K562 (cell line): ENCODE measurements at regions not wholly inside any gene's neighbourhood (a gene's known extent, or its start where the extent isn't known, plus 50 kb on each side); places are given as distances from the start of the nearest gene placed in this dataset.
A peak's percentile ranks its signal among the peaks of the same experiment; 100 is the strongest.

Experiments used
- ARID1B ChIP-seq: fragments of 450-650 bp; IDR thresholded peaks from 2 replicates; pipeline ENCODE4 v1.6.1; 2016; ENCODE audit warnings: antibody characterized with exemption, mild to moderate bottlenecking, inconsistent platforms
- ATF2 ChIP-seq: sonication (generic); formaldehyde crosslinking; IDR thresholded peaks from 2 replicates; pipeline ENCODE4 v1.8.1; 2022; ENCODE audit warnings: missing genetic modification reagents
- ATF4 ChIP-seq: fragments of 450-650 bp; formaldehyde crosslinking; IDR thresholded peaks from 2 replicates; pipeline ENCODE4 v1.4.0; 2022; ENCODE audit warnings: mild to moderate bottlenecking, moderate library complexity
- CBFA2T3 ChIP-seq: fragments of 450-650 bp; IDR thresholded peaks from 2 replicates; pipeline ENCODE4 v1.6.1; 2017
- CBX5 ChIP-seq: IDR thresholded peaks from 2 replicates; pipeline ENCODE4 v1.6.1; 2014; ENCODE audit warnings: low read depth, borderline replicate concordance
- CREM ChIP-seq: IDR thresholded peaks from 2 replicates; pipeline ENCODE4 v1.6.1; 2014; ENCODE audit warnings: antibody characterized with exemption, low read depth
- DMBX1 ChIP-seq: fragments of 250-450 bp; sonication (Bioruptor Pico); IDR thresholded peaks from 2 replicates; pipeline ENCODE4 v1.8.0; 2022; ENCODE audit warnings: inconsistent platforms, mild to moderate bottlenecking, moderate library complexity, borderline replicate concordance
- DPF2 ChIP-seq: fragments of 450-650 bp; IDR thresholded peaks from 2 replicates; pipeline ENCODE4 v1.6.1; 2016
- ELK3 ChIP-seq: fragments of 450-650 bp; formaldehyde crosslinking; IDR thresholded peaks from 2 replicates; pipeline ENCODE4 v1.4.0; 2020; ENCODE audit warnings: mild to moderate bottlenecking
- ESRRB ChIP-seq: fragments of 250-450 bp; sonication (Bioruptor Pico); IDR thresholded peaks from 2 replicates; pipeline ENCODE4 v1.5.0; 2020; ENCODE audit warnings: mild to moderate bottlenecking, moderate library complexity, borderline replicate concordance
- HDAC1 ChIP-seq, 2 experiments: fragments of 450-650 bp; IDR thresholded peaks; 2 replicates each; pipeline ENCODE4 v1.6.1; 2016 to 2017; ENCODE audit warnings: inconsistent platforms in 1 of 2, mild to moderate bottlenecking in 1 of 2, moderate library complexity in 1 of 2
- JUND ChIP-seq, 2 experiments: IDR thresholded peaks; 2 replicates in 1 of 2; 3 replicates in 1 of 2; pipeline ENCODE4 v1.6.1; 2011; ENCODE audit warnings: borderline replicate concordance in 2 of 2, low read depth in 2 of 2, low read length in 2 of 2, improper control_type of control experiment in 1 of 2, missing biosample characterization in 1 of 2, missing genetic modification characterization in 1 of 2, missing genetic modification reagents in 1 of 2
- KLF6 ChIP-seq: fragments of 250-450 bp; sonication (Bioruptor Pico); IDR thresholded peaks from 2 replicates; pipeline ENCODE4 v1.4.0; 2020; ENCODE audit warnings: mild to moderate bottlenecking, moderate library complexity, borderline replicate concordance
- MEIS2 ChIP-seq: fragments of 450-650 bp; IDR thresholded peaks from 2 replicates; pipeline ENCODE4 v1.6.1; 2014; ENCODE audit warnings: mild to moderate bottlenecking; ENCODE audit not compliant: partially characterized antibody
- MXI1 ChIP-seq: IDR thresholded peaks from 2 replicates; pipeline ENCODE4 v1.6.1; 2011; ENCODE audit warnings: low read depth, mild to moderate bottlenecking, improper control_type of control experiment, low read length
- NR1H2 ChIP-seq: sonication (generic); formaldehyde crosslinking; IDR thresholded peaks from 2 replicates; pipeline ENCODE4 v1.4.0; 2020; ENCODE audit warnings: mild to moderate bottlenecking, missing genetic modification reagents
- NR2C2 ChIP-seq, 2 experiments: fragments of 200-800 bp in 1 of 2; sonication (Bioruptor generic) in 1 of 2; sonication (generic) in 1 of 2; formaldehyde crosslinking in 1 of 2; IDR thresholded peaks; 2 replicates each; pipeline versions ENCODE4 v1.6.1 to v1.8.0; 2016 to 2022; ENCODE audit warnings: mild to moderate bottlenecking in 1 of 2, missing compliant biosample characterization in 1 of 2, missing genetic modification characterization in 1 of 2, missing genetic modification reagents in 1 of 2
- POLR3A ChIP-seq: IDR thresholded peaks from 2 replicates; pipeline ENCODE4 v1.6.1; 2011; ENCODE audit warnings: borderline replicate concordance, mild to moderate bottlenecking, moderate library complexity; ENCODE audit not compliant: insufficient read length, insufficient read depth; ENCODE audit errors: extremely low read depth
- SMARCA4 ChIP-seq: fragments of 450-650 bp; IDR thresholded peaks from 2 replicates; pipeline ENCODE4 v1.6.1; 2016
- SMARCE1 ChIP-seq: fragments of 450-650 bp; IDR thresholded peaks from 2 replicates; pipeline ENCODE4 v1.7.1; 2016; ENCODE audit warnings: mild to moderate bottlenecking
- TFE3 ChIP-seq: fragments of 450-650 bp; formaldehyde crosslinking; IDR thresholded peaks from 2 replicates; pipeline ENCODE4 v1.4.0; 2020; ENCODE audit warnings: mild to moderate bottlenecking, mixed read lengths
- ZNF212 ChIP-seq: fragments of 450-650 bp; formaldehyde crosslinking; IDR thresholded peaks from 2 replicates; pipeline ENCODE4 v1.4.0; 2020; ENCODE audit warnings: mild to moderate bottlenecking
- ZNF23 ChIP-seq: fragments of 250-450 bp; sonication (Bioruptor Pico); IDR thresholded peaks from 2 replicates; pipeline ENCODE4 v1.4.0; 2020; ENCODE audit warnings: mild to moderate bottlenecking

GRCh38 chr1:221961532-221962292 is 219.8 kb upstream of the DUSP10 start (continued):
- TF ChIP-seq ATF2 (CRISPR knock-in tag) (no peak), SMARCA4 (peak; percentile 63; the same call in 1 of the 2 replicates), NR1H2 (CRISPR knock-in tag) (no peak), ELK3 (CRISPR knock-in tag) (0 out of 2 replicates have a peak, but pooled peaks have one; percentile 19), ARID1B (peak; percentile 59), HDAC1 (IDR thresholded peaks at IDR 0.05) (no peak), DMBX1 (CRISPR knock-in tag) (peak; percentile 86), MXI1 (no peak), TFE3 (CRISPR knock-in tag) (no peak), ZNF23 (CRISPR knock-in tag) (0 out of 2 replicates have a peak, but pooled peaks have one; percentile 39), ZNF212 (CRISPR knock-in tag) (peak; percentile 17; the same call in 1 of the 2 replicates), JUND (IDR thresholded peaks at IDR 0.05; ENCODE audit: borderline replicate concordance, low read depth, low read length) (peak; percentile 92), JUND (tag; IDR thresholded peaks at IDR 0.05; ENCODE audit: borderline replicate concordance, low read depth, low read length) (peak; percentile 92; the same call in 2 of the 3 replicates), POLR3A (no peak), ESRRB (CRISPR knock-in tag) (no peak), NR2C2 (CRISPR knock-in tag; IDR thresholded peaks at IDR 0.05) (no peak), NR2C2 (tag; IDR thresholded peaks at IDR 0.05) (peak; percentile 45; the same call in 1 of the 2 replicates), CREM (0 out of 2 replicates have a peak, but pooled peaks have one; percentile 20), MEIS2 (peak; percentile 34), ATF4 (CRISPR knock-in tag) (peak; percentile 27; the same call in 1 of the 2 replicates), DPF2 (peak; percentile 60), SMARCE1 (peak; percentile 49; the same call in 1 of the 2 replicates), CBX5 (no peak), CBFA2T3 (0 out of 2 replicates have a peak, but pooled peaks have one; percentile 13), KLF6 (CRISPR knock-in tag) (peak; percentile 27; the same call in 1 of the 2 replicates)
